ENCODE measurements at regions not wholly inside any gene's neighbourhood (a gene's known extent, or its start where the extent isn't known, plus 50 kb on each side); places are given as distances from the start of the nearest gene placed in this dataset.

DNA sequence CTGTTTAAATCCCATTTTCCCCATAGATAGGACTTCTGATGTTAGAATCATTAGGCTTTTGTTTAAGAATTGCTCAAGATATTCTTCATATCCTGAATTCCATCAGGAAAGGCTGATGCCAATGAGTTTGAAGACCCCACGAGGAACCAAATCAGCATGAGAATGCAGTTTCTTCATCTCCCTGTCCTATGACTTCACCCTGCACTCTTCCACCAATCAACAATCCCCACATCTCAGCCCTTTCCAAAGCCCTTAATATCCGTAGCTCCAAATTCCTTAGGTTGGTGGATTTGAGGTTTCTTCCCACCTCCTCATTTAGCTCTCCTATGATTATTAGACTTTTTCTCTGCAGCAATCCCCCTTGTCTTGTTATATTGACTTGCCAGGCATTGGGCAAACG is 52.9 kb upstream of the PRNP start:
- TF ChIP-seq TCF4 (CRISPR knock-in tag; IDR thresholded peaks at IDR 0.05; ENCODE audit: borderline replicate concordance) (no peak), CSDC2 (CRISPR knock-in tag; IDR thresholded peaks at IDR 0.05) (no peak), ZNF70 (CRISPR knock-in tag; IDR thresholded peaks at IDR 0.05) (no peak)
- ATAC-seq: peak; percentile 33; the same call in 2 of the 3 replicates

DNA sequence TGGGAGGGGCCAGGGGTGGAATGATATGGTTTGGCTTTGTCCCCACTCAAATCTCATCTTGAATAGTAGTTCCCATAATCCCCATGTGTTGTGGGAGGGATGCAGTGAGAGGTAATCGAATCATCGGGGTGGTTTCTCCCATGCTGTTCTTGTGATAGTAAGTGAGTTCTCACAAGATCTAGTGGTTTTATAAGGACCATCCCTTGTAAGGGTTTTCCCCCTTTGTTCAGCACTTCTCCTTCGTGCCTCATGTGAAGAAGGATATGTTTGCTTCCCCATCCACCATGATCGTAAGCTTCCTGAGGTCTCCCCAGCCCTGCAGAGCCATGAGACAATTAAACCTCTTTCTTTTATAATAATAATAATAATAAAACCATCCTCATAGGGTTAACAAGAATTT is 53.4 kb upstream of the PRNP start:
- ATAC-seq: no peak
- TF ChIP-seq, protein P1, sequence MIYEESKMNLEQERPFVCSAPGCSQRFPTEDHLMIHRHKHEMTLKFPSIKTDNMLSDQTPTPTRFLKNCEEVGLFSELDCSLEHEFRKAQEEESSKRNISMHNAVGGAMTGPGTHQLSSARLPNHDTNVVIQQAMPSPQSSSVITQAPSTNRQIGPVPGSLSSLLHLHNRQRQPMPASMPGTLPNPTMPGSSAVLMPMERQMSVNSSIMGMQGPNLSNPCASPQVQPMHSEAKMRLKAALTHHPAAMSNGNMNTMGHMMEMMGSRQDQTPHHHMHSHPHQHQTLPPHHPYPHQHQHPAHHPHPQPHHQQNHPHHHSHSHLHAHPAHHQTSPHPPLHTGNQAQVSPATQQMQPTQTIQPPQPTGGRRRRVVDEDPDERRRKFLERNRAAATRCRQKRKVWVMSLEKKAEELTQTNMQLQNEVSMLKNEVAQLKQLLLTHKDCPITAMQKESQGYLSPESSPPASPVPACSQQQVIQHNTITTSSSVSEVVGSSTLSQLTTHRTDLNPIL (CRISPR knock-in tag; IDR thresholded peaks at IDR 0.05; ENCODE audit: low read depth): no peak
- no peak for TF ChIP-seq TOX (CRISPR knock-in tag; IDR thresholded peaks at IDR 0.05; ENCODE audit: borderline replicate concordance)

DNA sequence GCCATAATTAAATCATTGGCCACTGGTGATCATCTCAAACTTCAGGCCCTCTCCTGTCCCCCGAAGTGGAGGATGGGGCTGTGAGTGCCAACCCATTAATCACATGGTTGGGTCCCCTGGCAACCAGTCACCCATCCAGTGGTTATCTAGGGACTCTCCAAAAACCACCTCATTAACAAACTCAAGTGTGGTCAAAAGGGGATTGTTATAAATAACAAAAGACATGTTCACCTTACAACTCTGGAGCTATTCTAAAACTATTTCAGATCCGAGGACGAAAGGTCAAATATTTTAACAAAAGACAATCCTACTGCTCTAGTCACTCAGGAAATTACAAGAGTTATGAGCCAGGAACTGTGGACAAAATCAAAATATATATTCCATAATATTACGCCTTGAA is 60.0 kb upstream of the PRNP start:
- no peak for ATAC-seq

DNA sequence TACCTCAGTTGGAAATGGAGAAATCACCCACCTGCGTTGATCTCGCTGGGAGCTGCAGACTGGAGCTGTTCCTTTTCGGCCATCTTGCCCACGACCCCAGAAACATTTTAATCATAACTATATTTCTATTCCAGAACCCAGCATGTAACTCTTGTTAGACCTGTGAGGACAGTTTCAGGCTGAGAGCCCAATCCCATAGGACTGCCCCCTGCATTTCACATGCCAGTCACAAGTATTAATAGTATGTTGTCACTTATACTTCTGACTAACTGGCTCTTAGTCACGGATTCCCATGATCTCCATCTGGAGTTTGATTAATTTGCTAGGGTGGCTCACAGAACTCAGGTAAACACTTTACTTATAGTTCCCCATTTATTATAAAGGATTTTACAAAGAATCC is 60.6 kb upstream of the PRNP start:
- ATAC-seq: no peak
- TF ChIP-seq BACH2 (CRISPR knock-in tag; IDR thresholded peaks at IDR 0.05; ENCODE audit: borderline replicate concordance): no peak
- no peak for TF ChIP-seq ISL1 (CRISPR knock-in tag; IDR thresholded peaks at IDR 0.05)
- TF ChIP-seq ZFP3 (CRISPR knock-in tag; IDR thresholded peaks at IDR 0.05): no peak
- TF ChIP-seq RARB (CRISPR knock-in tag; IDR thresholded peaks at IDR 0.05): no peak
- no peak for TF ChIP-seq ESRRG (CRISPR knock-in tag; IDR thresholded peaks at IDR 0.05)
- TF ChIP-seq ZNF70 (CRISPR knock-in tag; IDR thresholded peaks at IDR 0.05): no peak
- TF ChIP-seq, protein P2, sequence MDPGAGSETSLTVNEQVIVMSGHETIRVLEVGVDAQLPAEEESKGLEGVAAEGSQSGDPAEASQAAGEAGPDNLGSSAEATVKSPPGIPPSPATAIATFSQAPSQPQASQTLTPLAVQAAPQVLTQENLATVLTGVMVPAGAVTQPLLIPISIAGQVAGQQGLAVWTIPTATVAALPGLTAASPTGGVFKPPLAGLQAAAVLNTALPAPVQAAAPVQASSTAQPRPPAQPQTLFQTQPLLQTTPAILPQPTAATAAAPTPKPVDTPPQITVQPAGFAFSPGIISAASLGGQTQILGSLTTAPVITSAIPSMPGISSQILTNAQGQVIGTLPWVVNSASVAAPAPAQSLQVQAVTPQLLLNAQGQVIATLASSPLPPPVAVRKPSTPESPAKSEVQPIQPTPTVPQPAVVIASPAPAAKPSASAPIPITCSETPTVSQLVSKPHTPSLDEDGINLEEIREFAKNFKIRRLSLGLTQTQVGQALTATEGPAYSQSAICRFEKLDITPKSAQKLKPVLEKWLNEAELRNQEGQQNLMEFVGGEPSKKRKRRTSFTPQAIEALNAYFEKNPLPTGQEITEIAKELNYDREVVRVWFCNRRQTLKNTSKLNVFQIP (CRISPR knock-in tag; IDR thresholded peaks at IDR 0.05; ENCODE audit: borderline replicate concordance, low read depth): no peak
- TF ChIP-seq SNAI2 (CRISPR knock-in tag; IDR thresholded peaks at IDR 0.05): no peak
- TF ChIP-seq, protein P3, sequence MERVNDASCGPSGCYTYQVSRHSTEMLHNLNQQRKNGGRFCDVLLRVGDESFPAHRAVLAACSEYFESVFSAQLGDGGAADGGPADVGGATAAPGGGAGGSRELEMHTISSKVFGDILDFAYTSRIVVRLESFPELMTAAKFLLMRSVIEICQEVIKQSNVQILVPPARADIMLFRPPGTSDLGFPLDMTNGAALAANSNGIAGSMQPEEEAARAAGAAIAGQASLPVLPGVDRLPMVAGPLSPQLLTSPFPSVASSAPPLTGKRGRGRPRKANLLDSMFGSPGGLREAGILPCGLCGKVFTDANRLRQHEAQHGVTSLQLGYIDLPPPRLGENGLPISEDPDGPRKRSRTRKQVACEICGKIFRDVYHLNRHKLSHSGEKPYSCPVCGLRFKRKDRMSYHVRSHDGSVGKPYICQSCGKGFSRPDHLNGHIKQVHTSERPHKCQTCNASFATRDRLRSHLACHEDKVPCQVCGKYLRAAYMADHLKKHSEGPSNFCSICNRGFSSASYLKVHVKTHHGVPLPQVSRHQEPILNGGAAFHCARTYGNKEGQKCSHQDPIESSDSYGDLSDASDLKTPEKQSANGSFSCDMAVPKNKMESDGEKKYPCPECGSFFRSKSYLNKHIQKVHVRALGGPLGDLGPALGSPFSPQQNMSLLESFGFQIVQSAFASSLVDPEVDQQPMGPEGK (CRISPR knock-in tag; IDR thresholded peaks at IDR 0.05; ENCODE audit: borderline replicate concordance): no peak
- no peak for TF ChIP-seq GLIS3 (CRISPR knock-in tag; IDR thresholded peaks at IDR 0.05)

More for the DNA sequence above, 60.0 kb upstream of the PRNP start:
- no peak for TF ChIP-seq ZFP30 (CRISPR knock-in tag; IDR thresholded peaks at IDR 0.05)
- no peak for TF ChIP-seq TCF4 (CRISPR knock-in tag; IDR thresholded peaks at IDR 0.05; ENCODE audit: borderline replicate concordance)
- TF ChIP-seq, protein P3 (CRISPR knock-in tag; IDR thresholded peaks at IDR 0.05; ENCODE audit: borderline replicate concordance): no peak
- no peak for TF ChIP-seq CSDC2 (CRISPR knock-in tag; IDR thresholded peaks at IDR 0.05)
- TF ChIP-seq GLIS3 (CRISPR knock-in tag; IDR thresholded peaks at IDR 0.05): no peak
- TF ChIP-seq, protein P4, sequence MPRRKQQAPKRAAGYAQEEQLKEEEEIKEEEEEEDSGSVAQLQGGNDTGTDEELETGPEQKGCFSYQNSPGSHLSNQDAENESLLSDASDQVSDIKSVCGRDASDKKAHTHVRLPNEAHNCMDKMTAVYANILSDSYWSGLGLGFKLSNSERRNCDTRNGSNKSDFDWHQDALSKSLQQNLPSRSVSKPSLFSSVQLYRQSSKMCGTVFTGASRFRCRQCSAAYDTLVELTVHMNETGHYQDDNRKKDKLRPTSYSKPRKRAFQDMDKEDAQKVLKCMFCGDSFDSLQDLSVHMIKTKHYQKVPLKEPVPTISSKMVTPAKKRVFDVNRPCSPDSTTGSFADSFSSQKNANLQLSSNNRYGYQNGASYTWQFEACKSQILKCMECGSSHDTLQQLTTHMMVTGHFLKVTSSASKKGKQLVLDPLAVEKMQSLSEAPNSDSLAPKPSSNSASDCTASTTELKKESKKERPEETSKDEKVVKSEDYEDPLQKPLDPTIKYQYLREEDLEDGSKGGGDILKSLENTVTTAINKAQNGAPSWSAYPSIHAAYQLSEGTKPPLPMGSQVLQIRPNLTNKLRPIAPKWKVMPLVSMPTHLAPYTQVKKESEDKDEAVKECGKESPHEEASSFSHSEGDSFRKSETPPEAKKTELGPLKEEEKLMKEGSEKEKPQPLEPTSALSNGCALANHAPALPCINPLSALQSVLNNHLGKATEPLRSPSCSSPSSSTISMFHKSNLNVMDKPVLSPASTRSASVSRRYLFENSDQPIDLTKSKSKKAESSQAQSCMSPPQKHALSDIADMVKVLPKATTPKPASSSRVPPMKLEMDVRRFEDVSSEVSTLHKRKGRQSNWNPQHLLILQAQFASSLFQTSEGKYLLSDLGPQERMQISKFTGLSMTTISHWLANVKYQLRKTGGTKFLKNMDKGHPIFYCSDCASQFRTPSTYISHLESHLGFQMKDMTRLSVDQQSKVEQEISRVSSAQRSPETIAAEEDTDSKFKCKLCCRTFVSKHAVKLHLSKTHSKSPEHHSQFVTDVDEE (CRISPR knock-in tag; IDR thresholded peaks at IDR 0.05): no peak
- TF ChIP-seq BACH2 (CRISPR knock-in tag; IDR thresholded peaks at IDR 0.05; ENCODE audit: borderline replicate concordance): no peak
- no peak for TF ChIP-seq ZNF8 (CRISPR knock-in tag; IDR thresholded peaks at IDR 0.05)
- TF ChIP-seq, protein P1 (CRISPR knock-in tag; IDR thresholded peaks at IDR 0.05; ENCODE audit: low read depth): no peak
- TF ChIP-seq ZFP3 (CRISPR knock-in tag; IDR thresholded peaks at IDR 0.05): no peak
- TF ChIP-seq, protein P2 (CRISPR knock-in tag; IDR thresholded peaks at IDR 0.05; ENCODE audit: borderline replicate concordance, low read depth): no peak
- no peak for TF ChIP-seq ZNF70 (CRISPR knock-in tag; IDR thresholded peaks at IDR 0.05)
- TF ChIP-seq OSR1 (CRISPR knock-in tag; IDR thresholded peaks at IDR 0.05): no peak
- TF ChIP-seq PPARA (CRISPR knock-in tag; IDR thresholded peaks at IDR 0.05; ENCODE audit: borderline replicate concordance): no peak
